ENCODE measurements at regions not wholly inside any gene's neighbourhood (a gene's known extent, or its start where the extent isn't known, plus 50 kb on each side); places are given as distances from the start of the nearest gene placed in this dataset.

DNA sequence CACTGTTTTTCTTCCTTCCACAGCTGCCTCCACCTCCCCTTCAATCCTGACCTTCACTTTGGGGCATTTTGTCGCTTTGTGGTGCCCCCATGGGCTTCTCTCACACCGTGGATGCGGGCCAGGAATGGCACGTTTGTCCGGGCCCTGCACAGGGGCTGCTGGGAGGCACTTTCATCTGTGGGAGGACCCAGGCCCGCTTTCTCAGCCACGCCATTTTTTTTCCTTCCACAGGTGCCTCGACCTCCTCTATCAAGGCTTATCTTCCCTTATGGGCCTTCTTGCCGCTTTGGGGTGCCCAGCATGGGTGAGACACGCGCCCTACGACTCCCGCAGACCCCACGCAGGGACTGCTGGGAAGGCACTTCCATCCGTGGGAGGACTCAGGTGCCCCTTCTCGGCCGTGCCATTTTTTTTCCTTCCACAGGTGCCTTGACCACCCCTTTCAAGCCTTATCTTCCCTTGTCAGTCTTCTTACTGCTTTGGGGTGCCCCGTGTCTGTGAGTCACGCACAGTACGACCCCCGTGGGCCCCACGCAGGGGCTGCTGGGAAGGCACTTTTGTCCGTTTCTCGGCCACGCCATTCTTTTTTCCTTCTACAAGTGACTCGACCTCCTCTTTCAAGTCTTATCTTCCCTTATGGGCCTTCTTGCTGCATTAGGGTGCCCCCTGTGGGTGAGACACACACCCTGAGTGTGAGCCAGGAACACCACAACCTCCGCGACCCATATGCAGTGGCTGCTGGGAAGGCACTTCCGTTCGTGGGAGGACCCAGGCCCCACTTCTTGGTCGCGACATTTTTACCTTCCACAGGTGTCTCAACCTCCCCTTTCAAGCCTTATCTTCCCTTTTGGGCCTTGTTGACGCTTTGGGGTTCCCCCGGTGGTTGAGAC, 270.7 kb downstream of the ALG10 start:
- no peaks in the 10 kb centered on the region for H3K27me3 ChIP-seq (ENCODE audit: control insufficient read depth in 2 of 2, insufficient read depth in 2 of 2, low read length in 2 of 2)
- intact Hi-C loops (cut with micrococcal nuclease) (no loop called here), dilution Hi-C loops (cut with MboI; ENCODE audit: extremely low pct_ligation_motif_present, low sequenced_read_pairs) (no loop called here)
- no peak overlapping the region for H3K27ac ChIP-seq (ENCODE audit: insufficient read depth, low read depth, low read length)
- CTCF ChIA-PET, result no interaction called here
- no peaks in the 10 kb centered on the region for H3K9me1 ChIP-seq (replicated peaks; ENCODE audit: control insufficient read depth, extremely low read depth, insufficient read depth, low read length)
- BruUV-seq (replicated peaks), result no TSS peak
- DNase-seq (ENCODE audit: low read depth, low spot score) (no peak), FAIRE-seq (no peak)
- POLR2A ChIA-PET, result no interaction called here
- no peak overlapping the region for H3K9ac ChIP-seq (replicated peaks; ENCODE audit: extremely low read depth, insufficient read depth, low read length)
- H4K20me1 ChIP-seq (replicated peaks; ENCODE audit: control insufficient read depth, extremely low read depth, insufficient read depth, low read length), result no peaks in the 10 kb centered on the region
- no peak overlapping the region for H3K4me2 ChIP-seq (ENCODE audit: insufficient read depth, low read length)
- TF ChIP-seq, protein P1, sequence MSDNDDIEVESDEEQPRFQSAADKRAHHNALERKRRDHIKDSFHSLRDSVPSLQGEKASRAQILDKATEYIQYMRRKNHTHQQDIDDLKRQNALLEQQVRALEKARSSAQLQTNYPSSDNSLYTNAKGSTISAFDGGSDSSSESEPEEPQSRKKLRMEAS (IDR thresholded peaks at IDR 0.05; ENCODE audit: insufficient read depth, insufficient read length), result no peak
- no peak for TF ChIP-seq EZH2 (IDR thresholded peaks at IDR 0.05; ENCODE audit: borderline replicate concordance, low read depth, low read length, severe bottlenecking)
- no peak for TF ChIP-seq MYC (IDR thresholded peaks at IDR 0.05; ENCODE audit: low read depth, low read length)
- TF ChIP-seq JUN (IDR thresholded peaks at IDR 0.05; ENCODE audit: borderline replicate concordance, insufficient read depth, insufficient read length, low read depth), result no peak
- TF ChIP-seq POLR2A (IDR thresholded peaks at IDR 0.05; ENCODE audit: low read depth, low read length), result no peak
- no peak for TF ChIP-seq FOS (IDR thresholded peaks at IDR 0.05; ENCODE audit: borderline replicate concordance, insufficient read depth, low read length)
- TF ChIP-seq, protein P2, sequence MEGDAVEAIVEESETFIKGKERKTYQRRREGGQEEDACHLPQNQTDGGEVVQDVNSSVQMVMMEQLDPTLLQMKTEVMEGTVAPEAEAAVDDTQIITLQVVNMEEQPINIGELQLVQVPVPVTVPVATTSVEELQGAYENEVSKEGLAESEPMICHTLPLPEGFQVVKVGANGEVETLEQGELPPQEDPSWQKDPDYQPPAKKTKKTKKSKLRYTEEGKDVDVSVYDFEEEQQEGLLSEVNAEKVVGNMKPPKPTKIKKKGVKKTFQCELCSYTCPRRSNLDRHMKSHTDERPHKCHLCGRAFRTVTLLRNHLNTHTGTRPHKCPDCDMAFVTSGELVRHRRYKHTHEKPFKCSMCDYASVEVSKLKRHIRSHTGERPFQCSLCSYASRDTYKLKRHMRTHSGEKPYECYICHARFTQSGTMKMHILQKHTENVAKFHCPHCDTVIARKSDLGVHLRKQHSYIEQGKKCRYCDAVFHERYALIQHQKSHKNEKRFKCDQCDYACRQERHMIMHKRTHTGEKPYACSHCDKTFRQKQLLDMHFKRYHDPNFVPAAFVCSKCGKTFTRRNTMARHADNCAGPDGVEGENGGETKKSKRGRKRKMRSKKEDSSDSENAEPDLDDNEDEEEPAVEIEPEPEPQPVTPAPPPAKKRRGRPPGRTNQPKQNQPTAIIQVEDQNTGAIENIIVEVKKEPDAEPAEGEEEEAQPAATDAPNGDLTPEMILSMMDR (IDR thresholded peaks at IDR 0.05; ENCODE audit: extremely low read depth in 1 of 2, insufficient read depth in 1 of 2, low read depth in 1 of 2, low read length in 2 of 2), result no peak
- no peak for TF ChIP-seq POLR2AphosphoS5 (IDR thresholded peaks at IDR 0.05; ENCODE audit: insufficient read depth, low read depth, low read length)
- no peak for TF ChIP-seq GATA2 (IDR thresholded peaks at IDR 0.05; ENCODE audit: insufficient read depth, insufficient read length, low read depth, low read length)
- H2AFZ ChIP-seq (ENCODE audit: low read depth, low read length), result no peak overlapping the region
- no peaks in the 10 kb centered on the region for H3K36me3 ChIP-seq (ENCODE audit: control insufficient read depth in 2 of 2, extremely low read depth in 1 of 2, insufficient read depth in 2 of 2, low read length in 2 of 2)
- no peak overlapping the region for H3K4me3 ChIP-seq (replicated peaks in 1 of 3; ENCODE audit: insufficient read depth in 1 of 3, low read depth in 1 of 3, low read length in 3 of 3)
- H3K9me3 ChIP-seq (replicated peaks; ENCODE audit: control insufficient read depth, insufficient read depth, low read length), result peaks cover 2% of the 10 kb centered on the region
- H3K4me1 ChIP-seq (ENCODE audit: control insufficient read depth, extremely low read depth, insufficient read depth, low read length), result no peaks in the 10 kb centered on the region
- no peaks in the 10 kb centered on the region for H3K79me2 ChIP-seq (ENCODE audit: control insufficient read depth, insufficient read depth, low read length)
